ENCODE measurements at regions not wholly inside any gene's neighbourhood (a gene's known extent, or its start where the extent isn't known, plus 50 kb on each side); places are given as distances from the start of the nearest gene placed in this dataset.
"Not testable (repeated sequence)": the region's sequence is repeated elsewhere in the genome, so short reads cannot be mapped to it uniquely, and the experiment has no call there.

- DNase-seq = no peak
Measured at GRCh38 chr14:37848985-37849621, 253.7 kb downstream of the TTC6 start.

DNA sequence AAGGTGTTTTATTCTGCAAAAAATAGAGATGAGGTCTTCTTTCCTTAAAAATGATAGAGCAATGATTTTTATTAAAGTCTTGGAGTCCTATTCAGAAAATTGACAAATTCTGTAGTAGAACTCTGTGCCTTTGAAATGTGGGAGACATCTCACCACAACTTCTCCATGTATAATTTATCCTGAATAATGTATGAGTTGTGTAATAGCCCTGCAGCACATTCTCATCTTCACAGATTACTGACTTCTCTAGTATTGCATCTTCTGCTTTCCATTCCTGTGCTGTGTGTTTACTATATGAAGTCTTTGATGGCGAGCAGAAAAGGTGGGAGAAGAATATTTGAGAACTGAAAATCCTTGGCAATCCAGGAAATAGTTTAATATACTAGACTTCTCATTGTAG is 255.6 kb downstream of the TTC6 start:
- no peak for DNase-seq

DNA sequence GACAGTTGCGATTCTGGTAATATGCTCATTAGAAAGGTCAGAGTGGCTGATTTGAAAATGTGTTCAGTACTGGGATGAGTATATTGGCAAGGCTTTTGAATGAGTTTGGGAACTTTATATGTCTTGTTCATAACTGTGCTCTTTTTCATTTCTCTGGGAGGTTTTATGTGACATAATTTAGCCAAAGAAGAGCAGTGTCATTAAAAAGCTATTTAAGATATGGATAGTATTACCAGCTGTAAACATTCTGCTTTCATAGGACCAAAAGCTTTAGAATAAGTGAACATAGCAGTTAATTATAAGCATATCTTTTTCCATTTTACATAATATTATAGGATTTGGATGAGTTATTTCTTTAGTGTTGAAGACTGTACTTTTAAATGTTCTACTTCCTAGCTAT is 260.4 kb downstream of the TTC6 start:
- DNase-seq = no peak

GRCh38 chr14:37857774-37858266 is 262.4 kb downstream of the TTC6 start:
- no peak for DNase-seq

GRCh38 chr14:37858733-37859132 is 263.3 kb downstream of the TTC6 start:
- no peak for DNase-seq

DNA sequence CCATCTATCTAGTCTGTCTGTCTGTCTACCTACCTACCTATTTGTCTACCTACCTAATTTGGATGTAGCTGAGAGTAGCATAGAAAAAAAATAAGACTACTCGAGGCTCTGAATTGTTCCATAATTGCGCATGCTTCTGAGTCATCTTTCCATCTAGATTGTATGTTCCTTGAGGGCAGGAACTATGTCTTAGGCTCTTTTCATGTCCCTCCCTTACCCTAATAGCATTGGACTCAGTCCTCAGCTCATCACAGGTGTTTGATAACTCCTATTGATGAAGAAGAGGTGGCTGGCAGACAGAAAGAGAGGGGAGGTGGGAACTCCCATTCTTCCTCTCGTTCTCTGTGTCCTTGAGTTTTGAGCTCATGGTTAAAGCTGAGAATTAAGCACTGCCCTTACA is 263.7 kb downstream of the TTC6 start:
- DNase-seq = no peak

DNA sequence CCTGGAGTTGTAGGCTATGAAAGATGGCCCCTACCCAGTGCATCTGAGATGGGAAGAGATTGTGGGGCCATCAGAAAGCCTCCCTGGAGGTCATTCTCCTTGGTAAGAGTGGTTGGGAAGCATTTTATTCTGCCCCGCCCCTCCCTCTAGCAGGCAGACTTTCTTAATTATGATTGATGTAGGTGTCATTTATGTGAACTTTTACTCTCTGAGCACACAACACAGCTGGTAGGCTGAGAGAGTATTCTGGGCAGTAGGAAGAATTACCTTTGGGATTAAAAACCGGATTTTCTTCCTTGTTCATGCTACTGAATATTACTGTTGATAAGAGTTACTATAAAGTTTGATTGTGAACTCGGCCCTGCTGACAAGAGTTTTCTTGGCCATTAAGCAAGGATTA is 266.8 kb downstream of the TTC6 start:
- no peak for DNase-seq

DNA sequence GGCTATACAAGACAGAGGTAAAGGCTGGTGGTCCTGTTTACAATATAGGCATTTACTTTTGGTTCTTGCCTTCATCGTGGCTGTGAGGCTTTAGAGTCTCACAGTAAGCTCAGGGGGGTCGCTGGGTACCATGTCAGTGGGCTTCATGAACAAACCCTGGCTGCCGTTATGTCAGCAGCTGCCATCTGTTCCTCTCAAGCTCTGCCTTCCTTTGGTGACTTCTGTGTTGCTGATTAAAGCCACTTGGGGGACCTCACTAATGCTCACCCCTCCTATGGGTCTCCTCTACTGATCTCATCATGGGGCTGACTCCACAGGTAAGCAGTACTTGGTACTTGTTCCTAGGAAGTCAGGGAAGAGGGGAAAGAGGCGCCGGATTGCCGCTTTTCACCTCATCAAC is 268.7 kb downstream of the TTC6 start:
- DNase-seq = no peak

GRCh38 chr14:37864861-37865718 is 269.7 kb downstream of the TTC6 start:
- DNase-seq = no peak

GRCh38 chr14:37865719-37866549 is 270.5 kb downstream of the TTC6 start:
- DNase-seq = no peak

DNA sequence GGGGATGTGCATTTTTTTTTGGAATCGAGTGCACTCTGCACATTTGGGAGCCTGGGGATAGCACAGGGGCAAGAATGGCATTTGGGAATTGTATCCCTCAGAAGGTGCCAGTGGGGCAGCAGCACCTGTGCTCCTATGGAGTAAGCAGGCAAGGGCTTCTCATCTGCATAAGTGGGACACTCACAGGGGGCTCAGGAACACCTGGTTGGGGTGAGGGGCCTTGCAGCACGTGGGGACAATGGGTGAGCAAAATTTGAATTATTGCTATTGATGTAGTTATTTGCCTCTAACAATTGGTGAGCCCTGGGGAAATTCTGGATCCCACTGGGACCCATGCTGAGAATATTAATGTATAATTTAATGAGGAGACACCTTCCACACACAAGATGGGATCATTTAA is 274.2 kb downstream of the TTC6 start:
- no peak for DNase-seq

DNA sequence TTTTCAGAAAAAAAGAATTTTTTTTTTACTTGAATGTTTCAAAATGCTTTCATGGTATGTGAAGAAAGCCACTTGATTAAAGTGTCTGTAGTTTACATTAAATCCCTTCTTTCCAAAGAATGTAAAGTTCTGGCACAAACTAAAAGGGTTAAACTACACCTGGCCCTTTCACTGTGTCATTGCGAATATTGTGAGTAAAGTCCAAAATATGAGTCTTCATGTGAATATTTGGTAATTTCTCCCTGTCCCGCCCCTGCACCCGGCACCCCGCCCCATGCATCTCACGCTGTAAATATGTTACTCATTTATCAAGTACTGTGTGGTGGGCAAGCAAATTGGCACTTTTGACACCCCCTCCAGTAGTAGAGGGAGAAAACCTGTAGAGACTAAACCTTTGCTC is 274.7 kb downstream of the TTC6 start:
- DNase-seq = no peak

GRCh38 chr14:37870632-37871346 is 275.4 kb downstream of the TTC6 start:
- DNase-seq = no peak

DNA sequence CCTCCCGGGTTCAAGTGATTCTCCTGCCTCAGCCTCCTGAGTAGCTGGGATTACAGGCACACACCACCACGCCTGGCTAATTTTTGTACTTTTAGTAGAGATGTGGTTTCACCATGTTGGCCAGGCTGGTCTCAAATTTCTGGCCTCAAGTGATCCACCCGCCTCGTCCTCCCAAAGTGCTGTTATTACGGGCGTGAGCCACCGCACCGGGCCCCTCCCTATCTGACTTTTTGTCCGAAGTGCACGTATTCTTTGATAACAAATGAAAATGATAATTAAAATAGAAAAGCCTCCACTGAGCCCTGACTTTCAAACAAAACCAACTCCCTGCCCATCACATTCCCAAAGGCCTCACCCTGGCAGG is 278.6 kb downstream of the TTC6 start:
- not testable (repeated sequence) for DNase-seq

- peak; percentile 74 for DNase-seq
Measured at GRCh38 chr14:37874429-37875109, 279.1 kb downstream of the TTC6 start.

DNA sequence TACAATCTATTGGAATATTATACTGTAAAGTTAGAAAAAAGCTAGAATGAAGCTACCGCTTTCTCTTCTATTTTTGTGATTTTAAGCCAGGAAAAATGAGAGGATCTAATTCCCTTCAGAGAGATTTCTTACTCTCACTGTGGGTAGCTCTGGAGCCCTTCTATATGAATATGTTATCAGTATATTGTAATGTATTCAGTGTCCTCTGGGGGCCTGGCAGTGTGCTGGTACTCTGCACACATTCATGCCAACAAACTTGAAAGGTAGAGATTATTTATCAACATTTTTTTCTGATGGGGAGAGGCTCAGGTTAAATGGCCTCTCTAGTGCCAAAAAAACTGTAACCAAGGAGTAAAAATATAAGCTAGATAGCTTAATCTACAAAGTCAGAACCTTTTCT is 292.8 kb downstream of the TTC6 start:
- DNase-seq = no peak

DNA sequence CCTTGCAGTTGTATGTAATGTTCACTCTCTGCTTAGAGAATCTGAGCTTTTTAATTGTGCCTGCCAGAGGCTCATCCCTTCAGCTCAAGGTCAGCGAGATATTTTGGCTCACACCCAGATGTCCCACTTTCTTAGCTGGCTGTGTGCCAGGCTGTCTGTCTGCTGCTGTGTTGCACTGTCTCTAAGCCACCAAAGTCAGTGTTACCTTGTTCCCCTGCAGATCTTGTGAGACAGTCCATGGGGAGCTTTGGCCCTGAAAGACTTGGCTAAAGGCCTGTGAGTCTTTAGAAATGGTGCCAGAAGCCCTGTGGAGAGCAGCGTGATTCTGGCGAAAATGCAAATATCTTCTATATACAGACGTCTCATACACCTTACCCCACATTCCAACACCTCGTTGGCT is 293.7 kb downstream of the TTC6 start:
- no peak for DNase-seq

GRCh38 chr14:37890095-37890494 is 294.7 kb downstream of the TTC6 start:
- DNase-seq = no peak

DNA sequence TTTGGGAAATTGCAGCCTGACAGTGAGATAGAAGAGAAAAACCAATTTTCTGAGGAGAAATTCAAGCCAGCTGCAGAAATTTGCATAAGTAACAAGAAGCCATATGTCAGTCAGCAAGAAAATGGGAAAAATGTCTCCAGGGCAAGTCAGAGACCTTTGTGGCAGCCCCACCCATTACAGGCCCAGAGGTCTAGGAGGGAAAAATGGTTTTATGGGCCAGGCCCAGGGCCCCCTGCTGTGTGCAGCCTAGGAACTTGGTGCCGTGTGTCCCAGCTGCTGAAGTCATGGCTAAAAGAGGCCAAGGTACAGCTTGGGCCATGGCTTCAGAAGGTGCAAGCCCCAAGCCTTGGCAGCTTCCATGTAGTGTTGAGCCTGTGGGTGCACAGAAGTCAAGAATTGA is 296.1 kb downstream of the TTC6 start:
- DNase-seq = not testable (repeated sequence)

DNA sequence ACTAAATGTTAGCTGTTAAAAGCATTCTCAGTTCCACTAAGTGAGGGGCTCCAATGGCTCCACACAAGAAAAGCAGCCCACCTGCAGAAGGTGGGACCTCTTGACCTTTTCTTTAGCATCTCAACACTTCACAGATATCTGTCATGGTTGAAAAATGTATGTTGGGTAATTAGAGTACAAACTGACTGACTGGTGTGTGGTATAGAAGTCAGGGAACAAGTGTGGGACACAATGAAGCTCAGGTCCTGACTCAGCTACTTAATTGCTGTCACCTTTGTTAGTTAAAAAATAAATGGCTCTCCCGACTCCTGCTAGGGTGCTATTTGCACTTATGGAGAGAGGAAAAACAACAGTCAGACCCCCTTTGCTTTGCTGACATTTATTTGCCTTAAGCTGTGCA is 299.0 kb downstream of the TTC6 start:
- no peak for DNase-seq

DNA sequence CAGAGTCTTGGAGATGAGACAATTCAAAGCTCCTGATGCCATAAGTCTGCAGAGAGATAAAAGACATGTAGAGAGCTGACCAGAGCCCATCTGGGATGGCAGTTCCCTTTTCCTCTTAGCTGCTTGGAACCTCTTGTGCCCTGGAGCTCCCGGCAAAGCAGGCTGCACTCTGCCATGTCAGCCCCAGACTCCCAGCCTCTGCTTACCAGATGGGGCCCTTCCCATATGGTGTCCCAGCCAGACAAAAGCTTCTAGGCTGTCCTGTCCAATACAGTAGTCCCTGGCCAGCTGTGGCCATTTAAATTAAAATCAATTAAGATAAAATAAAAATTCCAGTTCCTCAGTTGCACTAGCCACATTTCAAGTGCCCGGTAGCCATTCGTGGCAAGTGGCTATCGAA is 303.9 kb downstream of the TTC6 start:
- no peak for DNase-seq

DNA sequence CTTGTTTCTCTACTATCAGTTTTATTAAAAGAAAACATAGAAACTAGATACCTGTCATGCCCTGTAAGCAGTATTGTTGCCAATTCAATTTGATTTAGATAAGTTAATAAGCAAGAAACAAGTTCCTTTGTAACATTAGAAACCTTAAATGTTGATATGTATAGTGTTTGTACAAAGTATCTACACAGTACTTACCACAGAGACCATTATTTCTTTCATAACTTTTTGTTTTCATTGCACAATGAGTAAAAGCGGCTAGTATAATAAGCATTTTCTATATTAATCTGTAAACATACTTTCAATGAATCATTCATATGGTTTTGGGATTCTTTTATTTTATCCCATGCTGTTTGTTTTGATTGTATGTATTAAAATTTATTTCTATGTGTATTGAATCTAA is 305.1 kb downstream of the TTC6 start:
- no peak for DNase-seq

Measured in stimulated activated CD4-positive, alpha-beta T cell treated with anti-CD3 and anti-CD28 coated beads, Interleukin-12 subunit alpha, Interleukin-12 subunit beta, amount 100 ng/mL, for 4 hours (primary cell).